D721Med (cell line): ENCODE measurements at regions not wholly inside any gene's neighbourhood (a gene's known extent, or its start where the extent isn't known, plus 50 kb on each side); places are given as distances from the start of the nearest gene placed in this dataset.

Source experiments
- DNase-seq: peaks from one replicate; pipeline ENCODE4 v3.0.0; 2011; ENCODE audit warnings: low spot score; ENCODE audit not compliant: insufficient read length
- FAIRE-seq: peaks from 2 replicates; lab custom pipeline; 2011; peaks lifted over from hg19 to GRCh38; lab: Jason Lieb, UNC
- CTCF ChIP-seq: IDR thresholded peaks from 2 replicates; pipeline ENCODE4 v1.5.1; 2012; ENCODE audit warnings: mild to moderate bottlenecking, control low read depth; ENCODE audit not compliant: insufficient read depth; ENCODE audit errors: missing control alignments

GRCh38 chr16:79777679-79778078 is 177.1 kb upstream of the MAF start:
- FAIRE-seq = no peak
- TF ChIP-seq CTCF = no peak
- no peak for DNase-seq

GRCh38 chr16:79776243-79776847 is 175.8 kb upstream of the MAF start:
- no peak for TF ChIP-seq CTCF
- no peak for FAIRE-seq
- no peak for DNase-seq

- FAIRE-seq (no peak), DNase-seq (no peak)
- TF ChIP-seq CTCF = no peak
Measured at GRCh38 chr16:79772784-79773183, 172.2 kb upstream of the MAF start.

- FAIRE-seq = no peak
- no peak for TF ChIP-seq CTCF
Measured at GRCh38 chr16:79772048-79772447, 171.5 kb upstream of the MAF start.

GRCh38 chr16:79770244-79771064 is 169.9 kb upstream of the MAF start:
- no peak for TF ChIP-seq CTCF
- no peak for FAIRE-seq
- no peak for DNase-seq

More at GRCh38 chr16:79772048-79772447, 171.5 kb upstream of the MAF start:
- no peak for DNase-seq

- DNase-seq (no peak), FAIRE-seq (no peak)
- no peak for TF ChIP-seq CTCF
Measured at GRCh38 chr16:79769928-79770243, 169.3 kb upstream of the MAF start.
